Bone marrow (tissue), 2 donors: ENCODE measurements at regions not wholly inside any gene's neighbourhood (a gene's known extent, or its start where the extent isn't known, plus 50 kb on each side); places are given as distances from the start of the nearest gene placed in this dataset.
"Not testable (repeated sequence)": the region's sequence is repeated elsewhere in the genome, so short reads cannot be mapped to it uniquely, and the experiment has no call there.

Source experiments
- DNase-seq, 2 donors: peaks; one replicate each; lab custom pipeline; 2025; lab: John Stamatoyannopoulos, UW

- DNase-seq, result no peak
Observed at GRCh38 chr4:43089730-43090129, 197.2 kb downstream of the GRXCR1 start.

- no peak for DNase-seq
Observed at GRCh38 chr4:43103048-43103447, 210.5 kb downstream of the GRXCR1 start.

- no peak for DNase-seq
Observed at GRCh38 chr4:43112139-43112538, 219.6 kb downstream of the GRXCR1 start.

GRCh38 chr4:43113196-43113595 lies 220.7 kb downstream of the GRXCR1 start:
- DNase-seq, result no peak

GRCh38 chr4:43126595-43126994 lies 234.1 kb downstream of the GRXCR1 start:
- no peak for DNase-seq

- no peak for DNase-seq
Observed at GRCh38 chr4:43130228-43131021, 237.9 kb downstream of the GRXCR1 start.

- no peak for DNase-seq
Observed at GRCh38 chr4:43132010-43132582, 239.6 kb downstream of the GRXCR1 start.

- no peak for DNase-seq
Observed at GRCh38 chr4:43133566-43133965, 241.1 kb downstream of the GRXCR1 start.

GRCh38 chr4:43136752-43137151 lies 244.2 kb downstream of the GRXCR1 start:
- no peak for DNase-seq

- DNase-seq, result no peak
Observed at GRCh38 chr4:43146198-43146597, 253.7 kb downstream of the GRXCR1 start.

GRCh38 chr4:43148481-43148880 lies 256.0 kb downstream of the GRXCR1 start:
- no peak for DNase-seq

- no peak for DNase-seq
Observed at GRCh38 chr4:43163101-43163792, 270.7 kb downstream of the GRXCR1 start.

GRCh38 chr4:43189741-43190140 lies 297.2 kb downstream of the GRXCR1 start:
- DNase-seq, result no peak

GRCh38 chr4:43212576-43212975 lies 320.1 kb downstream of the GRXCR1 start:
- not testable (repeated sequence) for DNase-seq

- no peak for DNase-seq
Observed at GRCh38 chr4:43223820-43224219, 331.3 kb downstream of the GRXCR1 start.

GRCh38 chr4:43224559-43224958 lies 332.0 kb downstream of the GRXCR1 start:
- DNase-seq, result no peak

GRCh38 chr4:43233321-43233720 lies 340.8 kb downstream of the GRXCR1 start:
- no peak for DNase-seq

GRCh38 chr4:43234626-43235415 lies 342.3 kb downstream of the GRXCR1 start:
- no peak for DNase-seq

- DNase-seq, result no peak
Observed at GRCh38 chr4:43238008-43238407, 345.5 kb downstream of the GRXCR1 start.

- DNase-seq, result no peak
Observed at GRCh38 chr4:43238585-43238984, 346.1 kb downstream of the GRXCR1 start.

- no peak for DNase-seq
Observed at GRCh38 chr4:43241104-43241503, 348.6 kb downstream of the GRXCR1 start.

- no peak for DNase-seq
Observed at GRCh38 chr4:43242606-43243005, 350.1 kb downstream of the GRXCR1 start.
